GM12878 (cell line): ENCODE measurements at regions not wholly inside any gene's neighbourhood (a gene's known extent, or its start where the extent isn't known, plus 50 kb on each side); places are given as distances from the start of the nearest gene placed in this dataset.

Experiments used
- ATAC-seq: fragments of 200-7000 bp; cut with Tn5 transposase; 3 replicates; pipeline ENCODE4 v1.9.1; 2020; ENCODE audit warnings: mild to moderate bottlenecking, moderate library complexity
- BruUV-seq: library from RNA; stranded (reverse); fragments of 400-500 nt; replicated peaks from 2 replicates; lab custom pipeline; 2021; lab: Mats Ljungman, UMichigan
- CTCF ChIA-PET: fragments of 300-600 bp; sonication (Branson Sonifier 250); formaldehyde crosslinking; extraction: SDS; loops from one replicate; lab custom pipeline; 2021; ENCODE audit warnings: inconsistent platforms; lab: Yijun Ruan, JAX
- POLR2A ChIA-PET: fragments of 350-600 bp; formaldehyde crosslinking; extraction: SDS; loops from one replicate; lab custom pipeline; 2021; ENCODE audit warnings: inconsistent platforms; lab: Charles Lee
- RAD21 ChIA-PET: fragments of 300-600 bp; sonication (Branson Sonifier 250); formaldehyde crosslinking; loops from one replicate; lab custom pipeline; 2023; ENCODE audit warnings: antibody characterized with exemption; ENCODE audit not compliant: unreplicated experiment; lab: Charles Lee
- SMC1A ChIA-PET: fragments of 300-600 bp; sonication (Branson Sonifier 250); formaldehyde crosslinking; loops from one replicate; lab custom pipeline; 2023; ENCODE audit not compliant: unreplicated experiment, uncharacterized antibody; lab: Charles Lee
- DNase-seq: peaks from one replicate; pipeline ENCODE4 v3.0.0-alpha.2; 2011; ENCODE audit warnings: low read depth, low spot score
- FAIRE-seq: peaks from 3 replicates; lab custom pipeline; 2011; peaks lifted over from hg19 to GRCh38; lab: Jason Lieb, UNC
- H2AFZ ChIP-seq: 2 replicates; pipeline ENCODE4 v1.6.0; 2011; ENCODE audit warnings: low read depth, low read length, control low read depth; ENCODE audit not compliant: control insufficient read depth
- H3K27ac ChIP-seq: 2 replicates; pipeline ENCODE4 v1.5.1; 2011; ENCODE audit warnings: control low read depth; ENCODE audit not compliant: control insufficient read depth, insufficient read depth
- H3K27me3 ChIP-seq, 2 experiments: replicated peaks in 1 of 2; 2 replicates each; pipeline versions ENCODE4 v1.6.0 to v1.6.1; 2011; ENCODE audit warnings: low read length in 1 of 2; ENCODE audit not compliant: control insufficient read depth in 2 of 2, insufficient read depth in 2 of 2
- H3K36me3 ChIP-seq, 2 experiments: 2 replicates each; pipeline ENCODE4 v1.5.1; 2011; ENCODE audit warnings: low read length in 1 of 2; ENCODE audit not compliant: control insufficient read depth in 2 of 2, insufficient read depth in 2 of 2
- H3K4me1 ChIP-seq: 2 replicates; pipeline ENCODE4 v1.6.1; 2011; ENCODE audit warnings: mild to moderate bottlenecking, low read length, moderate library complexity, mixed read lengths; ENCODE audit not compliant: control insufficient read depth, insufficient read depth
- H3K4me2 ChIP-seq: 2 replicates; pipeline ENCODE4 v1.6.0; 2011; ENCODE audit warnings: control low read depth; ENCODE audit not compliant: control insufficient read depth, insufficient read depth
- H3K4me3 ChIP-seq: fragments of 200-600 bp; sonication (generic); 2 replicates; pipeline ENCODE4 v1.5.1; 2016
- H3K79me2 ChIP-seq: 2 replicates; pipeline ENCODE4 v1.6.0; 2011; ENCODE audit warnings: low read length; ENCODE audit not compliant: control insufficient read depth, insufficient read depth
- H3K9ac ChIP-seq: 2 replicates; pipeline ENCODE4 v1.8.0; 2011; ENCODE audit warnings: low read length, control low read depth, mixed read lengths; ENCODE audit not compliant: control insufficient read depth, insufficient read depth
- H3K9me3 ChIP-seq: replicated peaks from 3 replicates; pipeline ENCODE4 v1.5.1; 2011; ENCODE audit warnings: mild to moderate bottlenecking, low read length; ENCODE audit not compliant: control insufficient read depth, insufficient read depth
- H4K20me1 ChIP-seq: 2 replicates; pipeline ENCODE4 v1.6.0; 2011; ENCODE audit not compliant: control insufficient read depth, insufficient read depth
- ATF7 ChIP-seq: fragments of 450-650 bp; IDR thresholded peaks from 2 replicates; pipeline ENCODE4 v1.6.1; 2016; ENCODE audit warnings: low read depth, mild to moderate bottlenecking
- BCL11A ChIP-seq: IDR thresholded peaks from 2 replicates; pipeline ENCODE4 v1.6.1; 2011; ENCODE audit warnings: low read depth, low read length
- BMI1 ChIP-seq: fragments of 450-650 bp; IDR thresholded peaks from 2 replicates; pipeline ENCODE4 v1.6.1; 2016; ENCODE audit warnings: mild to moderate bottlenecking, moderate library complexity, borderline replicate concordance
- EP300 ChIP-seq, 2 experiments: fragments of 150-350 bp in 1 of 2; IDR thresholded peaks; 2 replicates each; pipeline ENCODE4 v1.6.1; 2011 to 2012; ENCODE audit warnings: low read depth in 2 of 2, low read length in 2 of 2, borderline replicate concordance in 1 of 2, improper control_type of control experiment in 1 of 2, inconsistent platforms in 1 of 2; ENCODE audit not compliant: control insufficient read depth in 1 of 2
- ETV6 ChIP-seq, 2 experiments: fragments of 450-650 bp in 1 of 2; IDR thresholded peaks in 1 of 2; conservative IDR thresholded peaks in 1 of 2; 2 replicates each; pipeline ENCODE4 v1.6.1; 2014; ENCODE audit warnings: antibody characterized with exemption in 1 of 2, borderline replicate concordance in 1 of 2, low read depth in 1 of 2, mild to moderate bottlenecking in 1 of 2, moderate library complexity in 1 of 2
- EZH2 ChIP-seq: IDR thresholded peaks from 2 replicates; pipeline ENCODE4 v1.6.1; 2012; ENCODE audit warnings: low read depth, mild to moderate bottlenecking, control low read depth, inconsistent platforms, low read length, borderline replicate concordance; ENCODE audit not compliant: control insufficient read depth
- FOS ChIP-seq: IDR thresholded peaks from 3 replicates; pipeline ENCODE4 v1.6.1; 2011; ENCODE audit warnings: borderline replicate concordance; ENCODE audit not compliant: insufficient read length; ENCODE audit errors: extremely low read depth
- JUNB ChIP-seq: IDR thresholded peaks from 2 replicates; pipeline ENCODE4 v1.6.1; 2016; ENCODE audit warnings: antibody characterized with exemption, mild to moderate bottlenecking
- MTA2 ChIP-seq: fragments of 450-650 bp; IDR thresholded peaks from 2 replicates; pipeline ENCODE4 v1.6.1; 2016; ENCODE audit warnings: low read depth, mild to moderate bottlenecking, moderate library complexity
- NFXL1 ChIP-seq: fragments of 450-650 bp; IDR thresholded peaks from 2 replicates; pipeline ENCODE4 v1.6.1; 2017; ENCODE audit warnings: antibody characterized with exemption, mild to moderate bottlenecking, borderline replicate concordance
- NR2C1 ChIP-seq: fragments of 450-650 bp; IDR thresholded peaks from 2 replicates; pipeline ENCODE4 v1.6.1; 2017; ENCODE audit warnings: antibody characterized with exemption, mild to moderate bottlenecking, moderate library complexity
- RCOR1 ChIP-seq: conservative IDR thresholded peaks from 2 replicates; pipeline ENCODE4 v1.6.1; 2012; ENCODE audit warnings: low read depth, low read length, improper control_type of control experiment
- USF1 ChIP-seq: IDR thresholded peaks from 2 replicates; pipeline ENCODE4 v1.6.1; 2011; ENCODE audit warnings: borderline replicate concordance, low read depth, mild to moderate bottlenecking, moderate library complexity, mixed read lengths, low read length; ENCODE audit not compliant: insufficient read depth; ENCODE audit errors: extremely low read length
- ZNF384 ChIP-seq: IDR thresholded peaks from 2 replicates; pipeline ENCODE4 v1.6.1; 2012; ENCODE audit warnings: low read depth, mild to moderate bottlenecking, low read length, improper control_type of control experiment, borderline replicate concordance
- WGBS: methylation state at CpG from one replicate; pipeline ENCODE4 v1.1.6; 2016; ENCODE audit warnings: low lambda C conversion rate; ENCODE audit not compliant: insufficient replicate concordance, insufficient coverage; ENCODE audit errors: missing lambda C conversion rate; 5-methylcytosine and 5-hydroxymethylcytosine counted together
- in situ Hi-C: fragments of 300-500 bp; cut with MboI; formaldehyde crosslinking; loops from 9 replicates; pipeline ENCODE4 v1.14.3; 2018; ENCODE audit warnings: mixed read lengths
- intact Hi-C: fragments of 100-400 bp; cut with micrococcal nuclease; formaldehyde crosslinking; loops from one replicate; pipeline ENCODE4 v1.14.2; 2022; ENCODE audit not compliant: unreplicated experiment

GRCh38 chr16:9650284-9650683 is 531.9 kb downstream of the GRIN2A start:
- no peak overlapping the region for H3K9ac ChIP-seq
- in situ Hi-C loops (no loop called here), intact Hi-C loops (no loop called here)
- no peaks in the 10 kb centered on the region for H4K20me1 ChIP-seq
- no peak overlapping the region for H3K27ac ChIP-seq
- ChIA-PET RAD21 (interaction anchor here (4.4 kb wide), 1 partner anchor 531 kb away, joined by 32 read pairs; the partner anchor contains the start of gene GRIN2A), POLR2A (no interaction called here), CTCF (interaction anchor here (7.9 kb wide), 1 partner anchor 530 kb away, joined by 80 read pairs; the partner anchor contains the start of gene GRIN2A), SMC1A (interaction anchor here (0.6 to 1.4 kb wide), 4 partner anchors 55 to 353 kb away, joined by 3 read pairs; no protein-coding TSS in a partner anchor)
- TF ChIP-seq ZNF384, result peak; percentile 52; the same call in 1 of the 2 replicates
- TF ChIP-seq MTA2, result peak; percentile 37; the same call in 1 of the 2 replicates
- no peak for TF ChIP-seq BMI1
- TF ChIP-seq ATF7, result peak; percentile 35; the same call in 1 of the 2 replicates
- ATAC-seq, result peak; percentile 71
- no peak for FAIRE-seq
- 6% methylated on average over 1 of the region's 1 CpG for WGBS
- no peak overlapping the region for H2AFZ ChIP-seq
- no peaks in the 10 kb centered on the region for H3K36me3 ChIP-seq
- no peak overlapping the region for H3K4me2 ChIP-seq
- no peaks in the 10 kb centered on the region for H3K79me2 ChIP-seq
- H3K4me3 ChIP-seq, result no peak overlapping the region
- no peaks in the 10 kb centered on the region for H3K27me3 ChIP-seq
- no peaks in the 10 kb centered on the region for H3K4me1 ChIP-seq
- no peak for DNase-seq
- no TSS peak for BruUV-seq
- no peaks in the 10 kb centered on the region for H3K9me3 ChIP-seq

- Histone ChIP-seq H3K27me3 (no peaks in the 10 kb centered on the region; a peak in 1 of 4 replicates), H3K4me1 (no peaks in the 10 kb centered on the region), H3K9me3 (no peaks in the 10 kb centered on the region), H4K20me1 (no peaks in the 10 kb centered on the region), H2AFZ (no peak overlapping the region), H3K27ac (no peak overlapping the region), H3K9ac (no peak overlapping the region), H3K36me3 (no peaks in the 10 kb centered on the region), H3K4me3 (no peak overlapping the region), H3K79me2 (no peaks in the 10 kb centered on the region), H3K4me2 (no peak overlapping the region)
- ChIA-PET SMC1A (interaction anchor here (1.0 to 1.1 kb wide), 2 partner anchors 10 to 11 kb away, joined by 3 read pairs; no protein-coding TSS in a partner anchor), RAD21 (no interaction called here), CTCF (interaction anchor here (2.8 kb wide), 1 partner anchor 10 kb away, joined by 7 read pairs; no protein-coding TSS in a partner anchor), POLR2A (no interaction called here)
- 23% methylated on average over 5 of the region's 5 CpGs for WGBS
- intact Hi-C loops, result no loop called here
- no peak for DNase-seq
- no TSS peak for BruUV-seq
- ATAC-seq, result no peak
- in situ Hi-C loops, result no loop called here
- no peak for FAIRE-seq
- TF ChIP-seq MTA2 (no peak), NR2C1 (no peak), RCOR1 (no peak), JUNB (no peak), USF1 (no peak), EP300 (IDR thresholded peaks at IDR 0.05; ENCODE audit: borderline replicate concordance in 1 of 2, control insufficient read depth in 1 of 2, low read depth in 2 of 2, low read length in 2 of 2) (no peak), EZH2 (no peak), BCL11A (no peak), NFXL1 (no peak), FOS (no peak), ETV6 (conservative IDR thresholded peaks at IDR 0.05 in 1 of 2, IDR thresholded peaks at IDR 0.05 in 1 of 2; ENCODE audit: borderline replicate concordance in 1 of 2, low read depth in 1 of 2) (no peak)
These were observed 527.2 kb downstream of the GRIN2A start for GRCh38 chr16:9655051-9655450.
